Kidney (tissue), 13 donors: ENCODE measurements at regions not wholly inside any gene's neighbourhood (a gene's known extent, or its start where the extent isn't known, plus 50 kb on each side); places are given as distances from the start of the nearest gene placed in this dataset.

Source experiments
- DNase-seq, 5 donors: peaks; one replicate each; pipeline ENCODE4 v3.0.0-alpha.2; 2013 to 2020
- FAIRE-seq: peaks from 2 replicates; lab custom pipeline; 2012; peaks lifted over from hg19 to GRCh38; lab: Jason Lieb, UNC
- H3K27ac ChIP-seq, 2 donors: one replicate each; pipeline ENCODE4 v1.7.0; 2013; ENCODE audit warnings: low read depth in 2 of 2, low read length in 2 of 2, inconsistent platforms in 1 of 2
- H3K27me3 ChIP-seq: one replicate; pipeline ENCODE4 v1.7.1; 2013; ENCODE audit warnings: low read length, inconsistent platforms; ENCODE audit not compliant: control insufficient read depth, insufficient read depth
- H3K36me3 ChIP-seq, 3 donors: one replicate each; pipeline versions ENCODE4 v1.7.0 to v1.7.1; 2013; ENCODE audit warnings: low read length in 3 of 3, control low read depth in 1 of 3, inconsistent platforms in 1 of 3; ENCODE audit not compliant: insufficient read depth in 3 of 3, control insufficient read depth in 2 of 3
- H3K4me1 ChIP-seq, 3 donors: one replicate each; pipeline versions ENCODE4 v1.7.0 to v1.7.1; 2013; ENCODE audit warnings: low read length in 3 of 3, inconsistent platforms in 1 of 3, low read depth in 1 of 3; ENCODE audit not compliant: control insufficient read depth in 2 of 3, insufficient read depth in 2 of 3
- H3K4me3 ChIP-seq, 3 donors: one replicate each; pipeline versions ENCODE4 v1.7.0 to v1.8.1; 2013; ENCODE audit warnings: low read length in 3 of 3, control low read depth in 1 of 3, inconsistent platforms in 1 of 3
- H3K9ac ChIP-seq, 3 donors: one replicate each; pipeline versions ENCODE4 v1.7.0 to v1.7.1; 2013; ENCODE audit warnings: low read length in 3 of 3, control low read depth in 1 of 3, inconsistent platforms in 1 of 3
- H3K9me3 ChIP-seq, 3 donors: one replicate each; pipeline versions ENCODE4 v1.7.0 to v1.7.1; 2013; ENCODE audit warnings: low read length in 3 of 3, control low read depth in 1 of 3, inconsistent platforms in 1 of 3; ENCODE audit not compliant: control insufficient read depth in 2 of 3, insufficient read depth in 1 of 3
- CTCF ChIP-seq: IDR thresholded peaks from 3 replicates; pipeline ENCODE4 v1.5.1; 2012; ENCODE audit warnings: mild to moderate bottlenecking, moderate library complexity, borderline replicate concordance; ENCODE audit not compliant: insufficient read depth; ENCODE audit errors: extremely low read depth
- intact Hi-C: fragments of 100-400 bp; cut with DNase I; formaldehyde crosslinking; loops from one replicate; pipeline ENCODE4 v1.11.1; 2022
- donor health status: control.
- donor health status: control.
- donor health status: control.
- donor health status: control.
- donor health status: control.
- donor health status: DM: yes; HTN: yes; CAD: no.
- donor health status: Normal renal cell carcinoma (clear cell type).

DNA sequence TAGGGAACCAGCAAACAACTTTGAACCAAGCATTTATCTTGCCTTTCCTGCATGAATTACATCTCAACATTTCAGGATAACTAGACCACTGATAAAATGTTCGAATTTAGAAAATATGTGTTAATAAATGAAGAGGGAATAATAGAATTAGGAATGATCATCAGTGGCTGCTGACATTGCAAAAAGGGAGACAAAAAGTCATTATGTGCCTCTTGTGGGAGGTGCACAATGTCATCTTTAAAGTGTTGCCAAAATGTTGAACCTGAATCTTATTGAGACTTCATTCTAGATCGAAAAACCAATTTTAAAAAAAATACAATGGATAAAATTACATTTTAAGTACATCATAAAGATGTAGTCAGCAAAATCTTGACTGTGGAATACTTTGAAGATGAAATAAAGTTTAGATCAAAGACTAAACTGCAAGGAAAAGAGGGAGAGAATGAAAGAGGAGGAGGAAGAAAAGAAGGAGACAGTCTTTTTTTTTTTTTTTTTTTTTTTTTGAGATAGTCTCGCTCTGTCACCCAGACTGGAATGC is 299.3 kb downstream of the FBXW7 start:
- DNase-seq: no peak
- Histone ChIP-seq H3K9ac (no peak overlapping the region), H3K27ac (no peak overlapping the region), H3K9me3 (no peaks in the 10 kb centered on the region), H3K4me1 (no peaks in the 10 kb centered on the region), H3K36me3 (no peaks in the 10 kb centered on the region), H3K4me3 (no peak overlapping the region), H3K27me3 (no peaks in the 10 kb centered on the region)
- intact Hi-C loops: no loop called here
- no peak for FAIRE-seq
- no peak for TF ChIP-seq CTCF

GRCh38 chr4:152235718-152236117 is 300.2 kb downstream of the FBXW7 start:
- FAIRE-seq (no peak), DNase-seq (no peak)
- no peak overlapping the region for H3K4me3 ChIP-seq
- no peaks in the 10 kb centered on the region for H3K36me3 ChIP-seq
- no peak overlapping the region for H3K27ac ChIP-seq
- H3K27me3 ChIP-seq: no peaks in the 10 kb centered on the region
- intact Hi-C loops: no loop called here
- H3K9me3 ChIP-seq: no peaks in the 10 kb centered on the region
- H3K9ac ChIP-seq: no peak overlapping the region
- H3K4me1 ChIP-seq: no peaks in the 10 kb centered on the region
- TF ChIP-seq CTCF: no peak

GRCh38 chr4:152234571-152234970 is 301.3 kb downstream of the FBXW7 start:
- no peak for FAIRE-seq
- H3K27me3 ChIP-seq: no peaks in the 10 kb centered on the region

More at GRCh38 chr4:152234571-152234970, 301.3 kb downstream of the FBXW7 start:
- Histone ChIP-seq H3K27ac (no peak overlapping the region), H3K9ac (no peak overlapping the region), H3K9me3 (no peaks in the 10 kb centered on the region), H3K36me3 (no peaks in the 10 kb centered on the region), H3K4me3 (no peak overlapping the region), H3K4me1 (no peaks in the 10 kb centered on the region)
- intact Hi-C loops: no loop called here
- no peak for DNase-seq
- no peak for TF ChIP-seq CTCF
